ENCODE measurements at regions not wholly inside any gene's neighbourhood (a gene's known extent, or its start where the extent isn't known, plus 50 kb on each side); places are given as distances from the start of the nearest gene placed in this dataset.
"Not testable (repeated sequence)": the region's sequence is repeated elsewhere in the genome, so short reads cannot be mapped to it uniquely, and the experiment has no call there.

GRCh38 chr12:20155374-20155773 lies 213.0 kb upstream of the PDE3A start:
- no peak for DNase-seq

- not testable (repeated sequence) for DNase-seq
Observed at GRCh38 chr12:20160899-20161298, 207.4 kb upstream of the PDE3A start.

- no peak for DNase-seq
Observed at GRCh38 chr12:20174528-20175175, 193.7 kb upstream of the PDE3A start.

- no peak for DNase-seq
Observed at GRCh38 chr12:20175704-20176388, 192.5 kb upstream of the PDE3A start.

GRCh38 chr12:20181416-20182180 lies 186.7 kb upstream of the PDE3A start:
- no peak for DNase-seq

GRCh38 chr12:20183563-20183962 lies 184.8 kb upstream of the PDE3A start:
- DNase-seq, result no peak

GRCh38 chr12:20184514-20184913 lies 183.8 kb upstream of the PDE3A start:
- DNase-seq, result no peak

- no peak for DNase-seq
Observed at GRCh38 chr12:20187456-20187855, 180.9 kb upstream of the PDE3A start.

GRCh38 chr12:20188930-20189653 lies 179.2 kb upstream of the PDE3A start:
- no peak for DNase-seq

- DNase-seq, result no peak
Observed at GRCh38 chr12:20189767-20190166, 178.6 kb upstream of the PDE3A start.

- no peak for DNase-seq
Observed at GRCh38 chr12:20194171-20194570, 174.2 kb upstream of the PDE3A start.

GRCh38 chr12:20196767-20197166 lies 171.6 kb upstream of the PDE3A start:
- DNase-seq, result no peak

GRCh38 chr12:20197411-20197810 lies 170.9 kb upstream of the PDE3A start:
- DNase-seq, result no peak

GRCh38 chr12:20199780-20200179 lies 168.6 kb upstream of the PDE3A start:
- no peak for DNase-seq

- no peak for DNase-seq
Observed at GRCh38 chr12:20201733-20202132, 166.6 kb upstream of the PDE3A start.

- DNase-seq, result no peak
Observed at GRCh38 chr12:20205854-20206253, 162.5 kb upstream of the PDE3A start.

- DNase-seq, result no peak
Observed at GRCh38 chr12:20206410-20206809, 161.9 kb upstream of the PDE3A start.

GRCh38 chr12:20210621-20211215 lies 157.6 kb upstream of the PDE3A start:
- no peak for DNase-seq

GRCh38 chr12:20211541-20211940 lies 156.8 kb upstream of the PDE3A start:
- no peak for DNase-seq

GRCh38 chr12:20211981-20212421 lies 156.3 kb upstream of the PDE3A start:
- no peak for DNase-seq

GRCh38 chr12:20212658-20213555 lies 155.4 kb upstream of the PDE3A start:
- DNase-seq, result no peak
